Right atrium auricular region (tissue), 2 donors: ENCODE measurements at regions not wholly inside any gene's neighbourhood (a gene's known extent, or its start where the extent isn't known, plus 50 kb on each side); places are given as distances from the start of the nearest gene placed in this dataset.

Experiments used
- DNase-seq: peaks from one replicate; pipeline ENCODE4 v3.0.0-alpha.2; 2019; ENCODE audit warnings: low spot score
- H3K27ac ChIP-seq, 2 donors: fragments of 200-600 bp; sonication (generic); 1 replicate in 1 of 2; 2 replicates in 1 of 2; pipeline ENCODE4 v1.5.1; 2016 to 2019
- H3K27me3 ChIP-seq, 2 donors: fragments of 200-600 bp; sonication (generic); one replicate each; pipeline versions ENCODE4 v1.5.1 to v1.6.0; 2017 to 2019
- H3K36me3 ChIP-seq: fragments of 200-600 bp; sonication (generic); one replicate; pipeline ENCODE4 v1.5.1; 2016
- H3K4me1 ChIP-seq, 2 donors: fragments of 200-600 bp; sonication (generic); one replicate each; pipeline versions ENCODE4 v1.5.1 to v1.6.0; 2017 to 2019
- H3K4me3 ChIP-seq, 2 donors: fragments of 200-600 bp; sonication (generic); 1 replicate in 1 of 2; 2 replicates in 1 of 2; pipeline ENCODE4 v1.5.1; 2017 to 2019; ENCODE audit warnings: mild to moderate bottlenecking in 1 of 2, moderate library complexity in 1 of 2
- H3K9me3 ChIP-seq, 2 donors: fragments of 200-600 bp; sonication (generic); one replicate each; pipeline ENCODE4 v1.5.1; 2019
- TF ChIP-seq, protein P1 (sequence below), 2 donors: fragments of 200-600 bp; sonication (generic); IDR thresholded peaks; one replicate each; pipeline ENCODE4 v1.5.1; 2019; ENCODE audit warnings: antibody characterized with exemption in 2 of 2

DNA sequence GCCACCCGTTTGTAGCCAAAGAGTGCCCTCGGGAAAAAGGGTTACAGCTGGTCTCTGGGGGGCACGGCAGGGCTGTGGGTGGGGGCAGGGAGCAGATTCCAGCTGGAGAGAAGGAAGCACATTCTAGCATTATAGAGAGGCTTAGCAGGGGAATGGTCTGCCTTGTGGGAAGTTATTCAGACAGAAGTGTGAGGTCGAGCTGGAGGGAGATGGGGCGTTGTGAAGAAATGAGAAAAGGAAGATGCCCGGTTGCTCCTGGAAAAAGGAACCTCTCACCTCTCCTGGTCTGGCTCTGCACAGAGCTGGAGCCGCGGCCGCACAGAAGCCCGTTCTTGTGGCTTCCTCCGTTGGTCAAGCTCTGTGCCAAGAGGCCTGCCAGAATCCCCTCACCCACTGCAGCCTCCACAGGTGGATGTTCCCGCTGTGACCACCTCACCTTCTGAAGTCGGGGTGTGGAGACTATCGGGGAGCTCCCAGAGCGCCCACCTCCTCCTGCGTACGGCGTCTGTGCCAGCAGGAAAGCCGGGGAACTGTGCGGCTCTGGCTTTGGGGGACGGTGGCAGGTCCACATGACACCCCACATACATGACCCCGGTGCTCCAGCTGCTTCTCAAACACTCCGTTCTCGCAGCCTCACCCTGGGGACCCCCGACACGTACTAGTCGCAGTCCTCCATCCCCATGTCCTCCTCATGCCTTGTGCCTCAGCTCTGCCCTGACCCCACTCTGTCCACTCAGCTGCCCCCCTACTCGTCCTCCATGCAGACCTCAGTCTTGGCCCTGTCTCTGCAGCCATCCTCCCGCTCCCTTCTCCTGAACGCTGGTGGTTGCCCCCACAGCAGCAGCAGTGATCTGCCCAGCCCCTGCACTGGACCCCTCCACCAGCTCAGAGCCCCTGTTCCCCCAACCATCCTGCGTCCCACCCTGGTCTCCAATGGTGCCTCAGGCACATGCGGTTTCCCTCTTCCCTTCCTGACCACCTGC is 52.2 kb upstream of the HGFAC start:
- Histone ChIP-seq H3K4me3 (peak overlapping the region in 1 of 2 donors; percentile 35), H3K9me3 (no peaks in the 10 kb centered on the region), H3K27me3 (no peaks in the 10 kb centered on the region), H3K4me1 (peaks cover 0 to 42% of the 10 kb centered on the region in 2 donors), H3K36me3 (no peaks in the 10 kb centered on the region), H3K27ac (peak overlapping the region; percentile 52 to 70)
- TF ChIP-seq, protein P1, sequence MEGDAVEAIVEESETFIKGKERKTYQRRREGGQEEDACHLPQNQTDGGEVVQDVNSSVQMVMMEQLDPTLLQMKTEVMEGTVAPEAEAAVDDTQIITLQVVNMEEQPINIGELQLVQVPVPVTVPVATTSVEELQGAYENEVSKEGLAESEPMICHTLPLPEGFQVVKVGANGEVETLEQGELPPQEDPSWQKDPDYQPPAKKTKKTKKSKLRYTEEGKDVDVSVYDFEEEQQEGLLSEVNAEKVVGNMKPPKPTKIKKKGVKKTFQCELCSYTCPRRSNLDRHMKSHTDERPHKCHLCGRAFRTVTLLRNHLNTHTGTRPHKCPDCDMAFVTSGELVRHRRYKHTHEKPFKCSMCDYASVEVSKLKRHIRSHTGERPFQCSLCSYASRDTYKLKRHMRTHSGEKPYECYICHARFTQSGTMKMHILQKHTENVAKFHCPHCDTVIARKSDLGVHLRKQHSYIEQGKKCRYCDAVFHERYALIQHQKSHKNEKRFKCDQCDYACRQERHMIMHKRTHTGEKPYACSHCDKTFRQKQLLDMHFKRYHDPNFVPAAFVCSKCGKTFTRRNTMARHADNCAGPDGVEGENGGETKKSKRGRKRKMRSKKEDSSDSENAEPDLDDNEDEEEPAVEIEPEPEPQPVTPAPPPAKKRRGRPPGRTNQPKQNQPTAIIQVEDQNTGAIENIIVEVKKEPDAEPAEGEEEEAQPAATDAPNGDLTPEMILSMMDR (IDR thresholded peaks at IDR 0.05): no peak
- DNase-seq: no peak

DNA sequence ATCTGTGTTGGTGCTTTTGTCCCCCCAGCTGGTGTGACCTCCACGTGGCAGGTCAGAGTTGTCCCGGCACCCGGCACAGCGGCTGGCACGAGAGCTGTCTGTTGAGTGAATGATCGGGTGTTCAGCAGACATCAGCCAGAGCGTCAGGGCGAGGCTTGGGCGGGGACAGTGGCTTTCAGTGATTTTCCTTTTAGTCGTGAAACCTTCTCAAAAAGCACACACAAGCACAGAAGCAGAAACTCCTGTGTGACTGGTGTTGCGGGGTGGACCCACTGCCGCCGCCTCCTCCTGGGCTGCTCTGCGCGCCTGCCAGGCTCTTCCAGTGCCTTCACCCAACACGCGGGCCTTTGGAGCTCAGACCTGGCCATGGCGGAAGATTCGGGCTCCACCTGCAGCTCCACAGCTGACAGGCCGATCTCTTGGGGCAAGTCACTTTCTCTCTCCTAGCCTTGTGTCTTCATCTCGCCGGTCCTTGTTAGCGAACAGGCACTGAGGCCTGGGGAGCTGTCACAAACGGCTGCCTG is 51.4 kb upstream of the HGFAC start:
- Histone ChIP-seq H3K4me3 (no peak overlapping the region), H3K27me3 (no peaks in the 10 kb centered on the region), H3K36me3 (no peaks in the 10 kb centered on the region), H3K9me3 (no peaks in the 10 kb centered on the region), H3K4me1 (peaks cover 0 to 33% of the 10 kb centered on the region in 2 donors), H3K27ac (no peak overlapping the region)
- DNase-seq: no peak
- TF ChIP-seq, protein P1 (IDR thresholded peaks at IDR 0.05): no peak

DNA sequence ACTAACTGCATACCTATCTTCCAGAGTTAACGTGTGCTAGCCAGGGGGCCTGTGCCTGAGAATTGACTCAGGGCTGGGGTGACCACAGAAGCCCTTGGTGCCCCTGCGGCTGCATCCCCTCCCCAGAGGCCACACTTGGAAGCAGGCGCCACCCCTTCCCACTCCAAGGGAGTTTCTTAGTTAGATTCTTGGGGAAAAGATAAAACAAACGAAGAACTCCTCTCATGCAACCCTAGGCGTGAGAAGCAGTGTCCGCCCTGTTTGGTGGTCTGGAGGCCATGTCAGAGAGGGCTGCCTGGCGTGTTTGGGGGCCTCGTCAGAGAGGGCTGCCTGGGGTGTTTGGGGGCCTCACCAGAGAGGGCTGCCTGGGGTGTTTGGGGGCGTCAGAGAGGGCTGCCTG is 50.3 kb upstream of the HGFAC start:
- no peak for DNase-seq
- TF ChIP-seq, protein P1 (IDR thresholded peaks at IDR 0.05): no peak
- Histone ChIP-seq H3K36me3 (no peaks in the 10 kb centered on the region), H3K4me3 (no peak overlapping the region), H3K27me3 (no peaks in the 10 kb centered on the region), H3K27ac (no peak overlapping the region), H3K4me1 (peaks cover 0 to 33% of the 10 kb centered on the region in 2 donors), H3K9me3 (peaks cover 0 to 9% of the 10 kb centered on the region in 2 donors)
